CD14-positive monocyte (primary cell): ENCODE measurements at regions not wholly inside any gene's neighbourhood (a gene's known extent, or its start where the extent isn't known, plus 50 kb on each side); places are given as distances from the start of the nearest gene placed in this dataset.
"Not testable (repeated sequence)": the region's sequence is repeated elsewhere in the genome, so short reads cannot be mapped to it uniquely, and the experiment has no call there.

ENCODE experiments used
- DNase-seq, 3 donors: peaks; one replicate each; pipeline ENCODE4 v3.0.0-alpha.2; 2011 to 2022
- H2AFZ ChIP-seq: 2 replicates; pipeline ENCODE4 v1.6.0; 2012; ENCODE audit warnings: mild to moderate bottlenecking, low read depth, low read length, inconsistent platforms; ENCODE audit not compliant: insufficient read depth, poor library complexity, severe bottlenecking
- H3K27ac ChIP-seq, 2 donors: 1 replicate in 1 of 2; 2 replicates in 1 of 2; pipeline ENCODE4 v1.5.1; 2012 to 2013; ENCODE audit warnings: low read length in 2 of 2, control low read depth in 1 of 2, inconsistent platforms in 1 of 2, low read depth in 1 of 2, mild to moderate bottlenecking in 1 of 2
- H3K27me3 ChIP-seq, 2 donors: one replicate each; pipeline versions ENCODE4 v1.6.0 to v1.6.1; 2011 to 2013; ENCODE audit warnings: low read length in 2 of 2; ENCODE audit not compliant: control insufficient read depth in 2 of 2, insufficient read depth in 2 of 2
- H3K36me3 ChIP-seq, 2 donors: replicated peaks in 1 of 2; 1 replicate in 1 of 2; 2 replicates in 1 of 2; pipeline versions ENCODE4 v1.5.1 to v1.6.1; 2012 to 2013; ENCODE audit warnings: low read length in 2 of 2, control low read depth in 1 of 2, inconsistent platforms in 1 of 2, mild to moderate bottlenecking in 1 of 2; ENCODE audit not compliant: insufficient read depth in 2 of 2, control insufficient read depth in 1 of 2
- H3K4me1 ChIP-seq, 2 donors: 1 replicate in 1 of 2; 2 replicates in 1 of 2; pipeline versions ENCODE4 v1.5.1 to v1.6.1; 2012 to 2013; ENCODE audit warnings: low read length in 2 of 2, control low read depth in 1 of 2, inconsistent platforms in 1 of 2, mild to moderate bottlenecking in 1 of 2, moderate library complexity in 1 of 2; ENCODE audit not compliant: insufficient read depth in 2 of 2, control insufficient read depth in 1 of 2
- H3K4me2 ChIP-seq: replicated peaks from 2 replicates; pipeline ENCODE3; 2012; ENCODE audit warnings: low read length, moderate library complexity, mild to moderate bottlenecking; ENCODE audit not compliant: poor library complexity, severe bottlenecking; ENCODE audit errors: extremely low read depth
- H3K4me3 ChIP-seq, 3 experiments: fragments of 200-600 bp in 1 of 3; sonication (generic) in 1 of 3; replicated peaks in 1 of 3; 1 replicate in 2 of 3; 2 replicates in 1 of 3; pipeline ENCODE4 v1.5.1; 2011 to 2013; ENCODE audit warnings: low read length in 3 of 3, mild to moderate bottlenecking in 3 of 3, control low read depth in 2 of 3, low read depth in 2 of 3, inconsistent platforms in 1 of 3, moderate library complexity in 1 of 3
- H3K79me2 ChIP-seq: 2 replicates; pipeline ENCODE4 v1.6.0; 2012; ENCODE audit warnings: mild to moderate bottlenecking, control low read depth, inconsistent platforms, low read length, moderate library complexity; ENCODE audit not compliant: insufficient read depth
- H3K9ac ChIP-seq: 2 replicates; pipeline ENCODE4 v1.6.0; 2017; ENCODE audit warnings: low read length, mild to moderate bottlenecking; ENCODE audit not compliant: insufficient read depth, poor library complexity, severe bottlenecking
- H3K9me3 ChIP-seq, 2 donors: replicated peaks in 1 of 2; 1 replicate in 1 of 2; 2 replicates in 1 of 2; pipeline versions ENCODE4 v1.5.1 to v1.6.1; 2012 to 2013; ENCODE audit warnings: low read length in 2 of 2, control low read depth in 1 of 2; ENCODE audit not compliant: control insufficient read depth in 1 of 2, insufficient read depth in 1 of 2
- H4K20me1 ChIP-seq: 2 replicates; pipeline ENCODE4 v1.6.0; 2012; ENCODE audit warnings: mild to moderate bottlenecking, low read length, control low read depth, moderate library complexity; ENCODE audit not compliant: insufficient read depth
- H3K27ac Mint-ChIP-seq, 7 donors: one replicate each; pipeline ENCODE4 v1.8.0; 2020; ENCODE audit warnings: mild to moderate bottlenecking in 7 of 7, mixed read lengths in 7 of 7, moderate library complexity in 6 of 7, inconsistent platforms in 2 of 7
- H3K27me3 Mint-ChIP-seq, 3 donors: one replicate each; pipeline ENCODE4 v1.8.0; 2021 to 2022; ENCODE audit warnings: low read depth in 3 of 3, mild to moderate bottlenecking in 3 of 3, mixed read lengths in 3 of 3, moderate library complexity in 3 of 3, inconsistent platforms in 1 of 3
- H3K36me3 Mint-ChIP-seq, 2 donors: one replicate each; pipeline ENCODE4 v1.8.0; 2020; ENCODE audit warnings: mixed read lengths in 2 of 2, inconsistent platforms in 1 of 2, mild to moderate bottlenecking in 1 of 2
- H3K4me1 Mint-ChIP-seq: one replicate; pipeline ENCODE4 v1.8.0; 2020; ENCODE audit warnings: mild to moderate bottlenecking, mixed read lengths
- H3K4me3 Mint-ChIP-seq, 2 donors: one replicate each; pipeline ENCODE4 v1.8.0; 2020; ENCODE audit warnings: mild to moderate bottlenecking in 2 of 2, mixed read lengths in 2 of 2, moderate library complexity in 1 of 2
- H3K9me3 Mint-ChIP-seq, 7 donors: one replicate each; pipeline ENCODE4 v1.8.0; 2020 to 2022; ENCODE audit warnings: mixed read lengths in 7 of 7, mild to moderate bottlenecking in 6 of 7, moderate library complexity in 6 of 7, inconsistent platforms in 2 of 7
- CTCF ChIP-seq: fragments of 200-600 bp; IDR thresholded peaks from one replicate; pipeline ENCODE4 v1.8.0; 2022; ENCODE audit warnings: antibody characterized with exemption, mild to moderate bottlenecking
- WGBS: methylation state at CpG from one replicate; pipeline ENCODE4 v1.1.5; 2013; ENCODE audit warnings: missing lambda C conversion rate; ENCODE audit not compliant: insufficient coverage; 5-methylcytosine and 5-hydroxymethylcytosine counted together
- intact Hi-C, 2 donors: fragments of 100-400 bp; cut with micrococcal nuclease; formaldehyde crosslinking; loops; one replicate each; pipeline versions ENCODE4 v1.15.0 to v1.15.1; 2023

- intact Hi-C loops = loop anchor here in 1 of 2 donors (2.0 to 10.0 kb wide), 5 partner anchors 16 to 526 kb away; partner anchors contain the start of gene ETS2
These were observed 182.8 kb downstream of the PSMG1 start for GRCh38 chr21:39000496-39000895.

DNA sequence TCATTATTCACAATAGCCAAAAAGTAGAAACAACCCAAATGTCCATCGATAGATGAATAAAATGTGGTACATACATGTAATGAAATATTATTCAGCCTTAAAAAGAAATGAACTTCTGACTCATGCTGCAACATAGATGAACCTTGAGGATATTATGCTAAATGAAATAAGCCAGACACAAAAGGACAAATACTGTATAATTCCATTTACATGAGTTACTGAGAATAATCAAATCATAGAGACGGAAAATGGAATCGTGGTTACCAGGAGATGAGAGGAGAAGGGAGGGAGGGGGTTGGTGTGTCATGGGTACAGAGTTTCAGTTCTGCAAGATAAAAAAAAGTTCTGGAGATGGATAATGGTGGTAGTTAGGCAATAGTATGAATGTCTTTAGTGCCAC, 184.1 kb downstream of the PSMG1 start:
- Histone ChIP-seq H3K27ac (peak overlapping the region in 1 of 2 donors; percentile 72), H3K4me1 (peaks cover 61 to 74% of the 10 kb centered on the region in 2 donors), H3K36me3 (no peaks in the 10 kb centered on the region), H3K9me3 (no peaks in the 10 kb centered on the region), H3K79me2 (peaks cover 5% of the 10 kb centered on the region), H4K20me1 (no peaks in the 10 kb centered on the region), H3K9ac (no peak overlapping the region), H3K4me3 (no peak overlapping the region), H3K27me3 (no peaks in the 10 kb centered on the region), H3K4me2 (peak overlapping the region; percentile 30), H2AFZ (no peak overlapping the region)
- WGBS = no CpG with 5 or more reads among the region's 3 CpGs
- intact Hi-C loops = loop anchor here in 1 of 2 donors (2.0 kb wide), 1 partner anchor 68 kb away; no protein-coding TSS in a partner anchor
- peaks cover 0 to 2% (median 0%) of the 10 kb centered on the region in 7 donors for H3K9me3 Mint-ChIP-seq
- H3K36me3 Mint-ChIP-seq = peaks cover 4% of the 10 kb centered on the region in 2 donors
- no peak for TF ChIP-seq CTCF
- H3K4me1 Mint-ChIP-seq = peaks cover 66% of the 10 kb centered on the region
- H3K27me3 Mint-ChIP-seq = peaks cover 0 to 6% (median 2%) of the 10 kb centered on the region in 3 donors
- H3K27ac Mint-ChIP-seq = peak overlapping the region in 6 of 7 donors; percentile 47 to 96 (median 88)
- DNase-seq = peak; percentile 61 to 70 (median 67)
- no peak overlapping the region for H3K4me3 Mint-ChIP-seq

More at GRCh38 chr21:39000496-39000895, 182.8 kb downstream of the PSMG1 start:
- peaks cover 5% of the 10 kb centered on the region for H3K79me2 ChIP-seq
- Mint-ChIP-seq H3K4me3 (peak overlapping the region in 1 of 2 donors; percentile 21), H3K27ac (peak overlapping the region; percentile 73 to 96 (median 92)), H3K27me3 (peaks cover 0 to 3% (median 0%) of the 10 kb centered on the region in 3 donors), H3K36me3 (peaks cover 4% of the 10 kb centered on the region in 2 donors), H3K9me3 (peaks cover 0 to 2% (median 0%) of the 10 kb centered on the region in 7 donors), H3K4me1 (peaks cover 79% of the 10 kb centered on the region)
- H3K36me3 ChIP-seq = no peaks in the 10 kb centered on the region
- H3K9ac ChIP-seq = no peak overlapping the region
- no peaks in the 10 kb centered on the region for H3K9me3 ChIP-seq
- no peaks in the 10 kb centered on the region for H4K20me1 ChIP-seq
- no peak for TF ChIP-seq CTCF
- H3K4me3 ChIP-seq = no peak overlapping the region
- H3K4me1 ChIP-seq = peaks cover 73 to 84% of the 10 kb centered on the region in 2 donors
- peak; percentile 53 to 89 (median 69) for DNase-seq
- H2AFZ ChIP-seq = no peak overlapping the region
- no peaks in the 10 kb centered on the region for H3K27me3 ChIP-seq
- H3K27ac ChIP-seq = peak overlapping the region; percentile 0 to 72
- no peak overlapping the region for H3K4me2 ChIP-seq
- 19% methylated on average over 3 of the region's 3 CpGs for WGBS

- Histone ChIP-seq H3K4me1 (peaks cover 57 to 67% of the 10 kb centered on the region in 2 donors), H3K27ac (peak overlapping the region in 1 of 2 donors; percentile 72), H3K4me3 (peak overlapping the region in 1 of 3 experiments; percentile 18)
- H3K9me3 ChIP-seq, H3K36me3 ChIP-seq, H3K4me2 ChIP-seq, H3K9ac ChIP-seq, H3K27me3 Mint-ChIP-seq, H3K27me3 ChIP-seq, H2AFZ ChIP-seq, H3K9me3 Mint-ChIP-seq, H4K20me1 ChIP-seq, H3K79me2 ChIP-seq, H3K36me3 Mint-ChIP-seq: not testable (repeated sequence)
- DNase-seq = peak; percentile 27 to 48 (median 37)
- H3K27ac Mint-ChIP-seq = peak overlapping the region; percentile 27 to 96 (median 79)
- peak overlapping the region in 1 of 2 donors; percentile 51 for H3K4me3 Mint-ChIP-seq
- 80% methylated on average over 2 of the region's 7 CpGs for WGBS
- H3K4me1 Mint-ChIP-seq = peaks cover 62% of the 10 kb centered on the region
- intact Hi-C loops = loop anchor here in 1 of 2 donors (2.0 kb wide), 1 partner anchor 67 kb away; no protein-coding TSS in a partner anchor
These were observed 185.0 kb downstream of the PSMG1 start for GRCh38 chr21:38998281-38998680.
